ENCODE measurements at regions not wholly inside any gene's neighbourhood (a gene's known extent, or its start where the extent isn't known, plus 50 kb on each side); places are given as distances from the start of the nearest gene placed in this dataset.

DNA sequence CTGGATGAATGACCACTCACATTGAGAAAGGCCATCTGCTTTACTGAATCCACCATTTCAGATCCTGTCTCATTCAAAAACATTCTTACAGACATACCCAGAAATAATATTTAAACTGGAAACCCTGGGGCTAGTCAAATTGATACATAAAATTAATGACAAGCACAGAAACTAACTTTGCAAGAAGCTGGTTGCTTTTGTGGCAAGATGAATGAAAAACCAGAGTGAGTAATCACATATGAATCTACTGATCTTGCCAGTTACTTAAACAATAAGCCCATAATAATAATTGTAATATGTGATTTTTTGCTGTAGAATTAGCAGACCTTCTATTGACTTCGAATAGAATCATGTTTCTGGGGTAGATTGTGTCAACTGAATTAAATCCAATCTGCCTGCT, 235.1 kb downstream of the PPARGC1A start:
- no peak for DNase-seq

DNA sequence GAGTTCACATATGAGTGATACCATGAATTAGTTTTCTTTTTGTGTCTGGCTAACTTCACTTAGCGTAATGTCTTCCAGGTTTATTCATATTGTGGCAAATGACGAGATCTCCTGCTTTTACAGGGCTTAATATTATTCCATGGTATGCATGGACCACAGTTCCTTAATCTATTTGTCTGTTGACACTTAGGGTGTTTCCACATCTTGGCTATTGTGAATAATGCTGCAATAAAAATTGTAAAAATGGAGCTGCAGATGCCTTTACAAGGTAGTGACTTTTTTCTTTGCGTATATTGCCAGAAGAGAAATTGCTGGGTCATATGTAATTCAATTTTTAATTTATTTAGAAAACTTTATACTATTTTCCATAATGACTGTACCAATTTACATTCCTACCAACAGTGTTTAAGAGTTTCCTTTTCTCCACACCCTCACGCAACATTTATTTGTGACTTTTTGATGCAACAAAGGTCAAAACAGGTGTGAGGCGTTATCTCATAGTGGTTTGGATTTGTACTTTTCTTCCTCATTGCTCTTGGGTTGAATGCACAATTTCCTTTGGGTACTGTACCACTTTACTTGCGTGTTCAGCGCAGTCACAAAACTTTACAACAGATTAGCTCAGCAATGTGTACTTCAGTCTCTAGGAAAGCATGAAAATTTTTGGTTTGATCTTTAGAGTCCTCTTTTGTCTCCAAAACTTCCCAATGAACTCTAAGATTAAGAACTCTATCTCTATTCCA, 240.8 kb downstream of the PPARGC1A start:
- DNase-seq = no peak

DNA sequence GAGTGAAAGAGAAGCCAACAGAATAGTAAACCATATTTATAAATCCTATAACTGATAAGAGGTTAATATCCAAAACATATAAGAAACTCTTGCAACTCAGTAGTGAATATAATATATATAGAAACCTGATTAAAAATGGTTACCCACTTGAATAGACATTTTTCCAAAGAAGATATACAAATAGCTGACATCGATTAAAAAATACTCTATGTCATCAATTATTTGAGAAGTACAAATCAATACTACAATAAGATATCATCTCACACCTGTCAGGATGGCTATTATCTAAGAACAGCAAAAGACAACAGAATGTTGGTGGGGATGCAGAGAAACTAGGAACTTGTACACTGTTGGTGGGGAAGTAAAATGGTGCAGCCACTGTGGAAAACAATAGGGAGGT, 254.4 kb downstream of the PPARGC1A start:
- DNase-seq = no peak

DNA sequence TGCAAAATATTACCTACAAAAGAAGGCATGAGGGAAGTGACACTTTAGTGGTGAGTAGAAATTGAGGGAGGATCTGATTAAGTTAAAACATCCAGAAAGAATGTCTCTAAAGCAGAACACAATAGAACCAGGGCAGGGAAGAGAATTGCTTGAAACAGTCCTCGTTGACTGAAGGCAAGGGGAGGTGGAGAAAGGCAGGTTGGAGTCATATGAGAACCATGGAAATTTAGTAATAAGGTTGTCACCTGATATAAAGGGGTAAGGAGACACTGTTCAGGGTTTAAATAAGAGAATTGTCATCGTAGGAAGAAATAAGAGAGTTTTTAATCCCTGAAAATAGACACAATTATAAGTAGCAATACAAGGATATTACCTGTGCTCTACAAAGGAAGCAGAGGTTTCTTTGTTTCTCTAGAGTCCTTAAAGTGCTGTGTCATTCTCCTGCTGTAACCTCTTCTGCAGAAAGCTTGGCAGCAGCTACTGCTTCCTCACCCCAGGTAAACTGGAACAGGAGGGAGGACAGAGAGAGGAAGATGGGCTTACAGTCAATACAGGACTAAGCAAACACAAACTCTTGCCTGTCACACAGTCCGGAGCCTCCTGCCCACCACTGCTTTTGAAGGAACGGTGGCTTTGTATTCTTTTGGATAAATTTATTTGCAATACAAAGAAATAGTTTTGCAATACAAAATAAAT, 258.4 kb downstream of the PPARGC1A start:
- no peak for DNase-seq

DNA sequence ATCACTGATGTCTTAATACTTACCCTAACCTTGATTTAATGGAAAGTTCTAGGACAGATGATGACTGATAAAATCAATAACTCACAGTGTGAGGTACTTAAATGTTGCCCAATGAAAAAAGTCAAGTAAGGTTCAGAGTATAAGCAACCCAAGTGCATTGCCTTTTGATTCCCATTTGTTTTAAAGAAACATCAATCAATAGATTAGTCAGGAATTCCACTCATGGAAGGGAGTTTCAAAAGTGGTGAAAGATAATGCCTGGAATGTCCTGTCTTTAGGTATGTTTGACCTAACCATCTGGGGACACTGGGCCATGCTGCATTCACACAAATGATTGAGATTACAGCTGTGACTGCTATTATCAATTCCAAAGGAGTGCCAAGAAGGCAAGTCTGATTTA, 259.7 kb downstream of the PPARGC1A start:
- no peak for DNase-seq

DNA sequence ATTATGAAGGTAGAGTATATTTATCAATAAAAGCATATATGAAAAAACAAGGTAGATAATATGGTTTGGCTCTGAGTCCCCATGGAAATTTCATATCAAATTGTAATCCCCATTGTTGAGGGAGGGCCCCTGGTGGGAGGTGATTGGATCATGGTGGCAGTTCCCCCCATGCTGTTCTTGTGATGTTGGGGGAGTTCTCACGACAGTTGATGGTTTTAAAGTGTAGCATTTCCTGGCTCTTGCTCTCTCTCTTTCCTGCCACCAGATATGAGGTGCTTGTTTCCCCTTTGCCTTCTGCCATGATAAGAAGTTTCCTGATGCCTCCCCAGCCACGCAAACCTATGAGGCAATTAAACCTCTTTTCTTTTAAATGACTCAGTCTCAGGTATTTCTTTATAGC, 260.4 kb downstream of the PPARGC1A start:
- DNase-seq = no peak

DNA sequence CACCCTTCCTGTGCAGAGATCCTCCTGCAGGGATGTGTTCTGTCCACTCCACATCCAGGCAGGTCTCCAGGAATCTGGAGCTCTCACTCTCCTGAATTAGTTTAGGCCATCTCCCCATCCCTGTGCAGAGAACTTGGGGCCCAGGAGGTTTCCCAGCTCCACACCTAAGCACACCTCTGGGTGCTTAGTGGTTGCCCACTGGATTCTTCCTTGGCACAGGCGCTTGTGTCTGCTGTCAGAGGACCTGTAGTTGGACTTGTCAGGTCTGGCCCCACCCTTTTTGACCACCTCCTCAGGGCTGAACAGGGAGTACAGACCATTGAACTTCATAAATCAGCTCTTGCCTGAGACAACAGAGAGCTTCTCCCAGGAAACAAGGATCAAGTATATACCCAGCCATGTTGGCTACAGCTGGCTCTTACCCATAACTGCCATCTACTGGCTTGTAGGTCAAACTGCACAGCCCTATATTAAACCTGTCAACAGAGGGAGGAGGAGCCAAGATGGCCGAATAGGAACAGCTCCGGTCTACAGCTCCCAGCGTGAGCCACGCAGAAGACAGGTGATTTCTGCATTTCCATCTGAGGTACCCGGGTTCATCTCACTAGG, 275.5 kb downstream of the PPARGC1A start:
- DNase-seq = no peak

DNA sequence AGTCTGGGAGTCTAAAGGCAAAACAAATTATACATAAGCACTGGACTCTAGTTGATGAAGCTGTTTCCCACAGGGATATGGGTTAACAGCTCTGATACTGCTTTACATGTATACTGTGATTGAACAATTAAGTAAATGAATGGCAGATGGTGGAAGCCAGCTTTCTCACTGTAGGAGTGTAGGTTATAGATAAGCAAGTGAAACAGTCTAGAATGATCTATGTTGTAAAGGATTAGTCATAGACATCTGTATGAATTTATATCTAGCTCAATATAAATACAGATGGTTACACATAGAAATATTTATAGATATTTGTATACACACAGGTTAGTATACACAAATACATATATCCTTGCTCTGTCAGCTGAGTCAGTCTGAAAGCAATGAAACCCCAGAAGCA, 276.1 kb downstream of the PPARGC1A start:
- no peak for DNase-seq

DNA sequence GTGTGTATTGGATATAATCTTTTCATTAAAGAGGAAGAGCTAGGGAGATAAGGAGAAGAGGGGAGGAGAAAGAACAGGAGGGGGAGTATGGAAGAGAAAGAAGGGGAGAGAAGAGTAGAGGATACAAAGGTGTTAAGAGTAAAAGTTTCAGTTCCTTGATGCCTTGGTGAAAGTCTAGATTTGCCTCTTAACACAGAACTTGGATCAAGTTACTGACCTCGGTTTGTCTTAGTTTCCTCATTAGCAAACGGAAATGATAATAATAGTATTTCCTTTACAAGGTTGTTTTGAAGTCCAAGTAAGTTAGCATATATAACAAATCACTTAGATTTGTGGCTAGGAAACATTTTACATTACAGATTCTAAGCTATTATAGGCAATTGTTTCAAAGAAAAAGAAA, 287.1 kb downstream of the PPARGC1A start:
- no peak for DNase-seq

DNA sequence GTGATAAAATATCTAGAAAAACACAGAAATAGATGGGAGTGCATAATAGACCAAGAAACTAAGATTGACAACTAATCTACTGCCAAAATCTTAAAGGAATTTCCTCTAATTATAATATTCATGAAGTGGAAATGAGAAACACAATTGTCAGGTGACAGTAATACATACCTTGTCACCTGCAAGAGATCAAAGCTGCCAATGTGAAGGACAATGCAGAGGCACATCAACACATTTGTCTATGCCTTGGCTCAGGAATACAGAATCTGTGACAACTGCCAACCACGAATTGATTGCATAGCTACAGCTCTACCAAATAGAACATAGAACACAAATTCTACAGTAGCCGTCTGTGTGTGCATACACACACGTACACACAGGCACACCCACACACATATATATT, 295.7 kb downstream of the PPARGC1A start:
- no peak for DNase-seq

DNA sequence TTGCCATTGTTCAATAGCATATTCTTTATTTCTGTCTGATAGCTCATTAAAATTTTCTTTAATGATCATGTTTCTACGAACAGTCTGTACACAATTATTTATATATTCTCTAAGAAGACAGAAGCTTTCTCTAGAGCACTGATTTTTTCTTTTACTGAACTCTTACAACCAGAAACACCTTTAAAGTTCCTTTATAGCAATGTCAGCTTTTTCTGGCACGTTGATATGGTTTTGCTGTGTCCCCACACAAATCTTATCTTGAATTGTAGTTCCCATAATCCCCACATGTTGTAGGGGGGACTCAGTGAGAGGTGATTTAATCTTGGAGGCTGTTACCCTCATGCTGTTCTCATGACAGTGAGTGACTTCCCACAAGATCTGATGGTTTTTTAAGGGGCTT, 299.4 kb downstream of the PPARGC1A start:
- DNase-seq = no peak

DNA sequence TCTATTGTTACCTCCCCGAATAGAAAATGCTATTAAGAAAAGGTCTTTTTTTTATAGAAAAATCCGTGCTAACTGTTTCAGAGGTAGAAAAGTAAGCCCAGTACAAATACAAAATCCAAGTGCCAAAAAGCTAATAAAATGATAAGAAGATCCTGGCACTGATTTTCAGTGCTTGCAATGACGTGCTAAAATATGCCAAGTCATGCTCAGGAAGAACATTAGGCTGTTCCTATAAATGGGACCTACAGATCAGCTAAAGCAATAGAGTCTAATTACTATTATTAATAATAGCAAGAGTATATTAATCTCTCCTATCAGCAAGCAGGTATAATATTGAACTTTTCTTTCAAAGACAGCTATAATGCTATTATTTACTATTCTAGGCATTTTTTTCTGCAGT, 305.8 kb downstream of the PPARGC1A start:
- DNase-seq = no peak

DNA sequence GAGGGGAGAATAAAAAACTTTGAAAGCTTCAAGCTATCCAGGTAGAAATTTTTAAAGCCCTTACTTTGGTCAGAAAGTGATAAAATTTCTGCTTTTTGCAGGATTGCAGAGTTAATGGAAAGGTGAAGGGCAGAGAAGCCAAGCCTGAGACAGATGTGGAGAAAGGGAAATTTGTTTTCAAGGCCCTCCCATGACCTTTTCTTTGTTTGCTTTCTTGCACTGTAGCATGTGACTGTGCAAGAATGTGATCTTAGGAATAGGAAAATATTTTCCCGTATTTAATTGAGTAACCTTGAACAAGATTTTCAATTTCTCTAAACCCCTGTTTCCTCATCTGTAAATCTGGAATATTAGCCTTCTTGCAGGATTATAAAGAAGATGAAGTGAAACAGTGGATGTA, 307.2 kb downstream of the PPARGC1A start:
- DNase-seq = no peak

DNA sequence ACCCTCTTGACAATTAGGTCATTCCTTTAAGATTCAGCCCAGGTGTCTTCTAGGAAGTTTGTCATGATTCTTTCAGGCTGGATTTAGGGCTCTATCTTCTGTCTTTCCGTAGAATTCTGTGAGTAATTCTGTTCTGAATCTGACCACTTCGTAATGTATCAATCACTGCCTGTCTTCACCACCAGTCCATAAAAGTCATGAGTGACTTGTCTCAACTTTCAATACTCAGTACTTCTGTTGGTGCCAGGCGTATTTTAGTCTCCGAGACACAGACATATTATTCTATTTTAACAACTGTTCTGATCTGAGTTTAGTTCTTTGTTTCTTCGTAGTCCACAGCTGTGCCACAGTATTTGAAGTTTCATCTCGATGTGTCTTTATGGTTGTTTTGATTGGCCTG, 310.7 kb downstream of the PPARGC1A start:
- no peak for DNase-seq

DNA sequence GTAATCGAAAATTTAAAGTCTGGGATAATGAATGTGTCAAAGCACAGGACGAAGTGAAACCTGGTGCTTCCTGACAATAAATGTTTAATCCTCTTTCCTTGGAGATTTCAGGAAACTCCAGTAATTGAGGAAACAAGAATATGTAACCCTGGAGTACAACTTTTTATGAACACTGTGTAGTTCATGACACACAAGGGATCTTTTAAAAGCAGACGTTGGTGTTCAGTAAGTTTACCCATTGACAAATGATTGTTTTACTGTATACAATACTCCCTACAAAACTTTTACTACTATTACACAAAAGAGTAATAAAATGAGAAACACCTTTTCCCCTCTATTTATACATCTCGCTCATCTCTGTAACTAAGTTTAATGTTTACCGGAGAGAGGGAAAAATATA, 312.4 kb downstream of the PPARGC1A start:
- no peak for DNase-seq

DNA sequence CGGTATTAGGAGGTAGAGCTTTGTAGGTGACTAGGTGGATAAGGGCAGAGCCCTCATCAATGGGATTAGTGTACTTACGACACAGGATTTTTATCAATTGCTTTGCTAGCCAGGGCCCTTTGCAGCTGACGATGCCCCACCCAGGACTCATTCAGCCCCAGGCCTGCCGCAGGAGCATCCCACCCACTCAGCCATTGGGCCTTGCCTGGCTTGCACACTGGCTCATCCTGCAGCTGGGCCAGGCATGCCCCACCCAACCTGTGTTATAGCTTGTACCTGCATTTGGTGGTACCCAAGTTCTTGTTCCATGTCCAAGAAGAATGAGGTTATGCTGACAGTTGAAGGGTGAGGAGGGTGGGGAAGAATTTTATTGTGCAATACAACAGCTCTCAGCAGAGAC, 317.5 kb downstream of the PPARGC1A start:
- DNase-seq = no peak

DNA sequence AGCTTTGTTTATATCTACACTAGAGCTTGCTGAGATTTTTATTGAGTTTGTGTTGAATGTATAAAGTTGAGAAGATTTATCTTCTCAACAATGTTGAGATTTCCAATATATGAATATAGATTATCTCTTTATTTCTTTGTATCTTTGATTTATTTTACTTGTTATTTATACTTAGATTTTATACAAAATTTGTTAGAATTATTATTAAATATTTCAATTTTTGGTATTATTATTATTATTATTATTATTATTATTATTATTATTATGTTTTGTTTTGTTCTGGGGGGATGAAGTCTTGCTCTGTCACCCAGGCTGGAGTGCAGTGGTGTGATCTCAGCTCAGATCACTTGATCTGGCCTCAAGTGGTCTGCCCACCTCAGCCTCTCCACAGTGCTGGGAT, 322.5 kb downstream of the PPARGC1A start:
- no peak for DNase-seq

DNA sequence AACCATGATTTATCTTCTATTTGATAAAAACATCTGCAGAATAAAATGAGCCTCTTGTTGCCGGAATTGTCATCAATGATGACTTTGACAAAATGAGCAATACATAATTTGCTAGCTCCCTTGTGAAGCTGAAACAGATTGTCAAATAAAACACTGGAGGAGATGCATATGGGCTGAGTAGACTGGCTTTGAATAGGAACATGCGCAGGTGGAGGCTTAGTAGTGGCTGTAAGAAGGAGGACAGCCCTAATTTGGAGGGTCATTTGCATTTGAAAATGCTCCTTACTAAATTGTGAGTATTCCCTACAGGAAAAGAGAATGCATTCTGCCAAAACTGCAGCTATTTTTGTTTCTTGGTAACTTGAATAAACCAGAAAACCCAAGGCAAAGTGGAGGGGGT, 329.1 kb downstream of the PPARGC1A start:
- no peak for DNase-seq

DNA sequence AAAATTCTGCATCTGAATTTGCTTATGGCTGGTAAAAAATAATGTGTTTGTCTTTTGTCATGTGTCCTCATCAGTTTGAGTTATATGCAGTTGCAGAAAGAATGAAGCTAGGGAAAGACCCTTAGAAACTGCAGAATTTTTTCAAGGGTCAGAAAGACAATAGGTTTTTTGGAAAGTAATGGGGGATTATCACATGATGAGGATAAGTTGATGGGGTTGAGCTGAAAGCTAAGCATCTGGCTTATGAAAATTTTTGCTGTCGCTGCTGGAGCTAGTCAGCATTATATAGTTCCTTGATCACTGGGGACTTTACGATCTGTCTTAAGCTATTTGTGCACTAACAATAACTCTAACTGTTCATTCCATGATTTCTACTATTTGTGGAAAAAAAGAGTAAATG, 331.7 kb downstream of the PPARGC1A start:
- DNase-seq = no peak

DNA sequence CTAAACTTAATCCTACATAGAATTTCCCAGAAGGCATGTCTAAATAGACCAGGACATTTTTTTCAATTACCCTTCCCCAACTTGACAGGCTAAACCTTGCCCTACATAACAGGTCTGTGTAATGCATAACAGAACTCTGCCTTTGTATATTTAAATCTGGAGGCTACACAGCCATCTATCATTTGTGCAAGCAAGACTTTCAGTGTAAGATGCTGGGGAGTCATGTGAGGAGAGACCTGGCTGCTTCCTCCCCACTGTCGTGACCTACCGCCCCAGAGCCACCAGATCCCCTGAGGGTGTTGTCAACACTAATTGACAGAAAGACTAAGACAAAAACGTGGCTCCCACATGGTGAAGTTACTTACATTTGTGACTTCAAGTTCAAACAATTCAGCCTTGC, 342.2 kb downstream of the PPARGC1A start:
- DNase-seq = no peak

DNA sequence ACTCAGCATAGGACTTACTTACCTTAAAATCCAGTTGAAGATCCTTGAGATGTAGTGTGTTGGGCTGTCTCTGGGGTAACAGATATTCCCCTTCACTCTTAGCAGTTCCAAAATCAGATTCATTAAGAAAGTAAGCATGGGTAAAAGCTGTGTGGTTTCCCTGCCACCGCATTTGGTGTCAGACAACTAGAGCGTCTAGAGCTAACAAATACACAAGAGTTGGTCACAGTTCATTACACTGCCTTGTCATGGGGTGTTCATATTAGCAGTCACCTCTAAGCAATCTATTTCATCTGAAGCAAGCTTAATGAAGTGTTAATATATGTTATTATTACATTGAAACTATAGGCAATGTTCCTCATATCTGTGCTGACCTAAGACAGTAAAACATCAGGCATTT, 342.8 kb downstream of the PPARGC1A start:
- no peak for DNase-seq

DNA sequence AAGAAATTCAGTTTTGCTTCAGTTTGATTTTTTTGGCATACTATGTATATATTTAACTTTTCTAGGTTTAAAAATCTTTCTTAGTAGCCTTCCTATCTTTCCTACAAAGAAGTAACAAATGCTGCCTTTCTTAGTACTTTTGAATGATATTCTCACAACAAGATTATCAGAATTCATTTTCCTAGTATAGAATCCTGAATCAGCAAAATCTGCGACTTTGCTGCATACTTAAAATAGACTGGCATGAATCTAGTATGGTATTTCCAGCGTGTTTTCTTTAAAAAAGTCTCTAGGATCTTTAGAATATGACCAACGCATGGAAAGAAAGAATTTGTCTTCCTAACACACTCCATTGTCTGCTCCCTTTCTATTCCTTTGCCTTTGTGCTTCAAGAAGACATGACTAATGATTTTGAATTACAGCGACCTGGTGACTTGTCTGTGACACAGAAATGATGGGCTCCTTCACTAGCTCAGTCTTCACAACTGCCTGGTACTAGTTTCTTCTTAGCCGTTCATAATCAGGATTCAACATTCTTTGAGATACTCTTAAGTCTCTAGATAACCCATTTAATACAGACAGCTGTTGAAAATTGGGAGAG, 349.8 kb downstream of the PPARGC1A start:
- no peak for DNase-seq

DNA sequence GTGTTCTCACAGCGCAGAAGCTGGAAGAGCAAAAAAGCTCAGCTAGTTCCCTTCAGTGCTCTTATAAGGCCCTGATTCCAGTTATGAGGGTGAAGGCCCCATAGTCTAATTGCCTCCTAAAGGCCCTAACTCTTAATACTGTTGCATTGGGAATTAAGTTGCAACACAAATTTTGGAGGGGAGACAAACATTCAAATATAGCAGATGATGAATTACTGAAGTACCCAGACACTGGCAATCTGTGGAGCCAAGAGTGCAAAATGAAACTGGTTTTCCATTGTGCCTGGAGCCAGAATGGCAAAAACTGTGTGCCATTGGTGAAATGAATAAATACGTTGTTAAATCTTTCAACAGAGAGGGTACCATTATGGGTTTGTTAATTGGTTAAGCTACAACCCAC, 356.0 kb downstream of the PPARGC1A start:
- DNase-seq = no peak

DNA sequence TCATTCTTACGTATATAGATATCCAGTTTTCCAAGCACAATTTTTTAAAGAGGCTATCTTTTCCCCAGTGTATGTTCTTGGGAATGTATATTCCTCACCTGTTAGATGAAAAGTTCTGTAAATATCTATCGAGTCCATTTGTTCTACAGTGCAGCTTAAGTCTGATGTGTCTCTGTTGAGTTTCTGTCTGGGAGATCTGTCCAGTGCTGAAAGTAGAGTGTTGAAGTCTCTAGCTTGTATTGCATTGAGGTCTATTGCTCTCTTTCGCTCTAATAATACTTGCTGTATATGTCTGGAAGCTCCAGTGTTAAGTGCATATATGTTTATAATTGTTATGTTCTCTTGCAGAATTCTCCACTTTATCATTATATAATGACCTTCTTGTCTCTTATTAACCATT, 373.1 kb downstream of the PPARGC1A start:
- DNase-seq = no peak

All from DMS79 treated with DMSO at 0.1 percent for 48 hours (cell line).